ENCODE measurements at regions not wholly inside any gene's neighbourhood (a gene's known extent, or its start where the extent isn't known, plus 50 kb on each side); places are given as distances from the start of the nearest gene placed in this dataset.

DNA sequence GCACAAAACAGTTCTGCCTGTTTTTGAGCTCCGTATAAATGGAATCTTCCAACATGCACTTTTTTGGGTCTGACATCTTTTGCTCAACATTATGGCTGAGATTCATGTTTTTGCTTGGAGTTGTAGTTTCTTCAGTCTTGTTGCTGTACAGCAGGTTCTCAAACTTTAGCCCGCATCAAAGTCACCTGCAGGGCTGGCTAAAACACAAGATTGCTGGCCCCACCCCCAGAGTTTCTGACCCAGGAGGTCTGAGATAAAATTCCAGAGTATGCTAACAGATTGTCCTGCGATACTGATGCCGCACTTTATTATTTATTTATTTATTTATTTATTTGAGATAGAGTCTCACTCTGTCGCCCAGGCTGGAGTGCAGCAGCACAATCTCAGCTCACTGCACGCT is 79.8 kb upstream of the WASF3 start:
- DNase-seq (ENCODE audit: low spot score), result no peak
- Histone ChIP-seq H2AFZ (ENCODE audit: low read length) (no peak overlapping the region), H3K4me2 (ENCODE audit: low read length) (no peak overlapping the region), H3K79me2 (ENCODE audit: insufficient read depth, low read depth, low read length) (no peaks in the 10 kb centered on the region), H3K9me2 (ENCODE audit: insufficient read depth, low read length) (no peaks in the 10 kb centered on the region), H3K4me3 (ENCODE audit: low read depth, low read length, poor library complexity, severe bottlenecking) (no peak overlapping the region), H3K36me3 (ENCODE audit: insufficient read depth, low read length) (no peaks in the 10 kb centered on the region), H4K20me1 (ENCODE audit: insufficient read depth, low read length) (no peaks in the 10 kb centered on the region), H3K27ac (ENCODE audit: low read depth, low read length, poor library complexity, severe bottlenecking) (no peak overlapping the region), H3K4me1 (ENCODE audit: insufficient read depth, low read length, poor library complexity, severe bottlenecking) (peaks cover 5% of the 10 kb centered on the region), H3K9me3 (ENCODE audit: low read length) (no peaks in the 10 kb centered on the region)
- TF ChIP-seq EZH2phosphoT487 (IDR thresholded peaks at IDR 0.05; ENCODE audit: borderline replicate concordance, low read depth, low read length), result no peak
- TF ChIP-seq, protein P1, sequence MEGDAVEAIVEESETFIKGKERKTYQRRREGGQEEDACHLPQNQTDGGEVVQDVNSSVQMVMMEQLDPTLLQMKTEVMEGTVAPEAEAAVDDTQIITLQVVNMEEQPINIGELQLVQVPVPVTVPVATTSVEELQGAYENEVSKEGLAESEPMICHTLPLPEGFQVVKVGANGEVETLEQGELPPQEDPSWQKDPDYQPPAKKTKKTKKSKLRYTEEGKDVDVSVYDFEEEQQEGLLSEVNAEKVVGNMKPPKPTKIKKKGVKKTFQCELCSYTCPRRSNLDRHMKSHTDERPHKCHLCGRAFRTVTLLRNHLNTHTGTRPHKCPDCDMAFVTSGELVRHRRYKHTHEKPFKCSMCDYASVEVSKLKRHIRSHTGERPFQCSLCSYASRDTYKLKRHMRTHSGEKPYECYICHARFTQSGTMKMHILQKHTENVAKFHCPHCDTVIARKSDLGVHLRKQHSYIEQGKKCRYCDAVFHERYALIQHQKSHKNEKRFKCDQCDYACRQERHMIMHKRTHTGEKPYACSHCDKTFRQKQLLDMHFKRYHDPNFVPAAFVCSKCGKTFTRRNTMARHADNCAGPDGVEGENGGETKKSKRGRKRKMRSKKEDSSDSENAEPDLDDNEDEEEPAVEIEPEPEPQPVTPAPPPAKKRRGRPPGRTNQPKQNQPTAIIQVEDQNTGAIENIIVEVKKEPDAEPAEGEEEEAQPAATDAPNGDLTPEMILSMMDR (conservative IDR thresholded peaks at IDR 0.05; ENCODE audit: low read length), result no peak
- intact Hi-C loops (cut with micrococcal nuclease; ENCODE audit: unreplicated experiment), result no loop called here
- ChIA-PET POLR2A (no interaction called here), CTCF (ENCODE audit: unreplicated experiment) (no interaction called here)
- BruUV-seq (replicated peaks), result no TSS peak

DNA sequence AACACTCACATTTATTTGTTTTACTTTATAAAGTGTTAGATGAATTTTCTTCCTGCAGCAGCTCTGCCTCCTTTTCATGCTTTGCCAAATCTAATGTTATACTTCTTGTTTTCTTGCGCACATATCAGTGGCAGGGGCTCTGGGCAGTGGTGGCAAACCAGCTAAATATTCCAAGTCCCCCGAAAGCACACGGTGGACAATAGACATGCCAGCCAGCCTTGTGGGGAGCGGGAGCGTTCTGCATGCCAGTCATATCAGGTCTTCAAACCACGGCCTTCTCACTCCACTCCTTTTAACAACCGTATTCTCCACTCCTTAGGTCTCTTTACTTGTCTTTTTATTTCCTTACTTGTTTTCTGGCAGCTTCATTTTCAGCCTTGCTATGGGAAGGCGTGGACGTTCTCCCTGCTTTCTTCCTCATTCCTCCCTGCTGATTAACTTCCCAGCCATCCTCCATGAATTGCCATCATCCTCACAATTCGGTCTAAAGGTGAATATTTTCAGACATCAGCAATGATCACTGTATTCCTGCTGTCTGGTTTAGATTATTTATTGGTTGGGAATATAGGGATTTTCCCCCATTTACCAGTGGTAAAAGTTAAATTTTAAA is 77.1 kb upstream of the WASF3 start:
- Histone ChIP-seq H3K4me3 (ENCODE audit: low read depth, low read length, poor library complexity, severe bottlenecking) (no peak overlapping the region), H4K20me1 (ENCODE audit: insufficient read depth, low read length) (no peaks in the 10 kb centered on the region), H3K27ac (ENCODE audit: low read depth, low read length, poor library complexity, severe bottlenecking) (no peak overlapping the region), H3K36me3 (ENCODE audit: insufficient read depth, low read length) (no peaks in the 10 kb centered on the region), H3K79me2 (ENCODE audit: insufficient read depth, low read depth, low read length) (no peaks in the 10 kb centered on the region), H3K4me1 (ENCODE audit: insufficient read depth, low read length, poor library complexity, severe bottlenecking) (peaks cover 10% of the 10 kb centered on the region), H2AFZ (ENCODE audit: low read length) (no peak overlapping the region), H3K9me2 (ENCODE audit: insufficient read depth, low read length) (no peaks in the 10 kb centered on the region), H3K4me2 (ENCODE audit: low read length) (no peak overlapping the region), H3K9me3 (ENCODE audit: low read length) (no peaks in the 10 kb centered on the region)
- BruUV-seq (replicated peaks), result no TSS peak
- TF ChIP-seq, protein P1 (conservative IDR thresholded peaks at IDR 0.05; ENCODE audit: low read length), result no peak
- TF ChIP-seq EZH2phosphoT487 (IDR thresholded peaks at IDR 0.05; ENCODE audit: borderline replicate concordance, low read depth, low read length), result no peak
- DNase-seq (ENCODE audit: low spot score), result no peak
- intact Hi-C loops (cut with micrococcal nuclease; ENCODE audit: unreplicated experiment), result loop anchor here (5.0 to 10.0 kb wide), 3 partner anchors 217 to 454 kb away; no protein-coding TSS in a partner anchor
- POLR2A ChIA-PET, result no interaction called here
- CTCF ChIA-PET (ENCODE audit: unreplicated experiment), result interaction anchor here (0.9 kb wide), 1 partner anchor 218 kb away, joined by 3 read pairs; no protein-coding TSS in a partner anchor

All from OCI-LY7 (cell line).